Keratinocyte (primary cell): ENCODE measurements at regions not wholly inside any gene's neighbourhood (a gene's known extent, or its start where the extent isn't known, plus 50 kb on each side); places are given as distances from the start of the nearest gene placed in this dataset.

Experiments
- DNase-seq: peaks from one replicate; pipeline ENCODE4 v3.0.0-alpha.2; 2011; ENCODE audit warnings: low read depth, missing footprints, low spot score
- FAIRE-seq: peaks from 2 replicates; lab custom pipeline; 2011; peaks lifted over from hg19 to GRCh38; lab: Jason Lieb, UNC
- H2AFZ ChIP-seq: 2 replicates; pipeline ENCODE4 v1.6.0; 2012; ENCODE audit warnings: low read length, control low read depth, inconsistent platforms; ENCODE audit not compliant: control insufficient read depth
- H3K27ac ChIP-seq: 2 replicates; pipeline ENCODE4 v1.5.1; 2011; ENCODE audit warnings: low read length; ENCODE audit not compliant: control insufficient read depth, insufficient read depth
- H3K27me3 ChIP-seq: 3 replicates; pipeline ENCODE4 v1.6.0; 2011; ENCODE audit warnings: low read length; ENCODE audit not compliant: control insufficient read depth, insufficient read depth; ENCODE audit errors: extremely low read depth
- H3K36me3 ChIP-seq, 2 experiments: 2 replicates in 1 of 2; 3 replicates in 1 of 2; pipeline ENCODE4 v1.5.1; 2011; ENCODE audit warnings: low read length in 2 of 2, mild to moderate bottlenecking in 1 of 2; ENCODE audit not compliant: control insufficient read depth in 2 of 2, insufficient read depth in 2 of 2; ENCODE audit errors: extremely low read depth in 1 of 2
- H3K4me1 ChIP-seq: 3 replicates; pipeline ENCODE4 v1.5.1; 2011; ENCODE audit warnings: low read length; ENCODE audit not compliant: control insufficient read depth, insufficient read depth; ENCODE audit errors: extremely low read depth
- H3K4me2 ChIP-seq: 3 replicates; pipeline ENCODE4 v1.6.0; 2011; ENCODE audit warnings: low read depth, low read length; ENCODE audit not compliant: control insufficient read depth, insufficient read depth; ENCODE audit errors: extremely low read depth
- H3K4me3 ChIP-seq, 3 experiments: fragments of 200-600 bp in 1 of 3; sonication (generic) in 1 of 3; 2 replicates in 2 of 3; 3 replicates in 1 of 3; pipeline ENCODE4 v1.5.1; 2011 to 2016; ENCODE audit warnings: low read length in 3 of 3, mild to moderate bottlenecking in 3 of 3, control low read depth in 2 of 3, inconsistent platforms in 1 of 3, low read depth in 1 of 3, mixed read lengths in 1 of 3, mixed run types in 1 of 3, moderate library complexity in 1 of 3; ENCODE audit not compliant: control insufficient read depth in 2 of 3, insufficient read depth in 2 of 3; ENCODE audit errors: extremely low read depth in 1 of 3
- H3K79me2 ChIP-seq: 2 replicates; pipeline ENCODE4 v1.6.0; 2012; ENCODE audit warnings: low read length; ENCODE audit not compliant: control insufficient read depth, insufficient read depth
- H3K9ac ChIP-seq: 3 replicates; pipeline ENCODE4 v1.6.0; 2011; ENCODE audit warnings: low read length; ENCODE audit not compliant: control insufficient read depth, insufficient read depth; ENCODE audit errors: extremely low read depth
- H3K9me1 ChIP-seq: 3 replicates; pipeline ENCODE4 v1.6.0; 2011; ENCODE audit warnings: low read length; ENCODE audit not compliant: control insufficient read depth, insufficient read depth; ENCODE audit errors: extremely low read depth
- H3K9me3 ChIP-seq: 2 replicates; pipeline ENCODE4 v1.5.1; 2012; ENCODE audit warnings: low read depth, low read length; ENCODE audit not compliant: control insufficient read depth
- H4K20me1 ChIP-seq: 3 replicates; pipeline ENCODE4 v1.6.0; 2011; ENCODE audit warnings: low read length; ENCODE audit not compliant: control insufficient read depth, insufficient read depth; ENCODE audit errors: extremely low read depth
- EZH2 ChIP-seq: IDR thresholded peaks from one replicate; pipeline ENCODE4 v1.6.1; 2012; ENCODE audit warnings: inconsistent platforms, mild to moderate bottlenecking, low read length, moderate library complexity
- dilution Hi-C: fragments of 300-500 bp; cut with MboI; formaldehyde crosslinking; loops from one replicate; pipeline ENCODE4 v1.7.0; 2020; ENCODE audit warnings: low sequenced_read_pairs; ENCODE audit not compliant: extremely low pct_ligation_motif_present
- TF ChIP-seq, protein P1 (sequence below), 3 experiments: IDR thresholded peaks in 1 of 3; conservative IDR thresholded peaks in 1 of 3; optimal IDR thresholded peaks in 1 of 3; 2 replicates in 2 of 3; 3 replicates in 1 of 3; pipeline versions ENCODE3 to v1.5.1; 2011; ENCODE audit warnings: low read length in 3 of 3, mild to moderate bottlenecking in 3 of 3, moderate library complexity in 2 of 3, control low read depth in 1 of 3, inconsistent platforms in 1 of 3; ENCODE audit not compliant: insufficient read depth in 2 of 3; ENCODE audit errors: extremely low read depth in 1 of 3

DNA sequence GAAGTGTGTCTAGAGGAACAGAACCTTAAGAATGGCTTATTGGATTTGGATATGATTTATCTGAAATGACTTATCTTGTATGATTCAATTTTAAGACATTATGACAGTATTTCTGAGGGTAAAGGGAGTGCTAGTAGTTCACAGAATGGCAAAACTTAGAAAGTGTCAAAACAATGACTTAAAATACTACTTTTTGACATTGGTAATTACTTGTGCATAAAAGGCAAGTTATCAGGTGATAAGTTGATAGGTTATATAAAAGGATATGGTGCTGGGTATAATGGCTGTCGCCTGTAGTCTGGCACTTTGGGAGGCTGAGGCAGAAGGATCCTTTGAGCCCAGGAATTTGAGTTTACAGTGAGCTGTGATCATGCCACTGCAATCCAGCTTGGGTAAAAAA lies 494.4 kb downstream of the CDH9 start:
- DNase-seq = no peak
- no peaks in the 10 kb centered on the region for H3K9me1 ChIP-seq
- no peaks in the 10 kb centered on the region for H4K20me1 ChIP-seq
- no peak overlapping the region for H3K9ac ChIP-seq
- no peak overlapping the region for H3K27ac ChIP-seq
- H3K79me2 ChIP-seq = no peaks in the 10 kb centered on the region
- TF ChIP-seq, protein P1, sequence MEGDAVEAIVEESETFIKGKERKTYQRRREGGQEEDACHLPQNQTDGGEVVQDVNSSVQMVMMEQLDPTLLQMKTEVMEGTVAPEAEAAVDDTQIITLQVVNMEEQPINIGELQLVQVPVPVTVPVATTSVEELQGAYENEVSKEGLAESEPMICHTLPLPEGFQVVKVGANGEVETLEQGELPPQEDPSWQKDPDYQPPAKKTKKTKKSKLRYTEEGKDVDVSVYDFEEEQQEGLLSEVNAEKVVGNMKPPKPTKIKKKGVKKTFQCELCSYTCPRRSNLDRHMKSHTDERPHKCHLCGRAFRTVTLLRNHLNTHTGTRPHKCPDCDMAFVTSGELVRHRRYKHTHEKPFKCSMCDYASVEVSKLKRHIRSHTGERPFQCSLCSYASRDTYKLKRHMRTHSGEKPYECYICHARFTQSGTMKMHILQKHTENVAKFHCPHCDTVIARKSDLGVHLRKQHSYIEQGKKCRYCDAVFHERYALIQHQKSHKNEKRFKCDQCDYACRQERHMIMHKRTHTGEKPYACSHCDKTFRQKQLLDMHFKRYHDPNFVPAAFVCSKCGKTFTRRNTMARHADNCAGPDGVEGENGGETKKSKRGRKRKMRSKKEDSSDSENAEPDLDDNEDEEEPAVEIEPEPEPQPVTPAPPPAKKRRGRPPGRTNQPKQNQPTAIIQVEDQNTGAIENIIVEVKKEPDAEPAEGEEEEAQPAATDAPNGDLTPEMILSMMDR (optimal IDR thresholded peaks at IDR 0.05 in 1 of 3, IDR thresholded peaks at IDR 0.05 in 1 of 3, conservative IDR thresholded peaks at IDR 0.05 in 1 of 3; ENCODE audit: extremely low read depth in 1 of 3, insufficient read depth in 2 of 3, low read length in 3 of 3) = no peak
- no peak for TF ChIP-seq EZH2
- H3K36me3 ChIP-seq = no peaks in the 10 kb centered on the region
- H3K4me1 ChIP-seq = no peaks in the 10 kb centered on the region
- dilution Hi-C loops = no loop called here
- no peak overlapping the region for H2AFZ ChIP-seq
- no peaks in the 10 kb centered on the region for H3K27me3 ChIP-seq
- H3K9me3 ChIP-seq = no peaks in the 10 kb centered on the region
- H3K4me2 ChIP-seq = no peak overlapping the region
- H3K4me3 ChIP-seq = no peak overlapping the region
- no peak for FAIRE-seq

DNA sequence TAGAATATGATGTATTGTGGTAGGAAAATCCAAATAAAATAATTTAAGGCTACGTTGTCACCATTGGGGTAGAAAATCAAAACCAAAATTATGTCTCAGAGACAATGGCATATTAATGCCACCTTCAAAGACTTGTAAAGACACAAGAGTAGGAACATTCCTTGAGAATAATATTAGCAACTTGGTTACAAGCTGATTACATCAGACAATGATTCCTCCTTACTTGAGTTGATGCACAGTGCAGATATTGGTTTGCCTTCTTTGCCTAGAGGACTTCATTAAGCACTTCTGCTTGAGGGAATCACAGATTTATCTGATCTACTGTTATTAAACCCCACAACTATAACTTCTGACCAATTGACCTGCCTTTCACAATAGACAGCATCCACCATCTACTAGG lies 500.2 kb downstream of the CDH9 start:
- FAIRE-seq (no peak), DNase-seq (no peak)
- Histone ChIP-seq H3K79me2 (no peaks in the 10 kb centered on the region), H3K4me1 (no peaks in the 10 kb centered on the region), H3K9ac (no peak overlapping the region), H3K4me2 (no peak overlapping the region), H3K4me3 (no peak overlapping the region), H3K27me3 (no peaks in the 10 kb centered on the region), H3K9me1 (no peaks in the 10 kb centered on the region), H3K27ac (no peak overlapping the region), H4K20me1 (no peaks in the 10 kb centered on the region), H3K36me3 (no peaks in the 10 kb centered on the region), H2AFZ (no peak overlapping the region), H3K9me3 (peaks cover 2% of the 10 kb centered on the region)
- dilution Hi-C loops = no loop called here
- no peak for TF ChIP-seq EZH2
- TF ChIP-seq, protein P1 (optimal IDR thresholded peaks at IDR 0.05 in 1 of 3, IDR thresholded peaks at IDR 0.05 in 1 of 3, conservative IDR thresholded peaks at IDR 0.05 in 1 of 3; ENCODE audit: extremely low read depth in 1 of 3, insufficient read depth in 2 of 3, low read length in 3 of 3) = no peak
